GM18526 (cell line): ENCODE measurements at regions not wholly inside any gene's neighbourhood (a gene's known extent, or its start where the extent isn't known, plus 50 kb on each side); places are given as distances from the start of the nearest gene placed in this dataset.

Experiments used
- POLR2A ChIP-seq: IDR thresholded peaks from 3 replicates; pipeline ENCODE4 v1.6.1; 2011; ENCODE audit not compliant: insufficient read length; ENCODE audit errors: extremely low read depth

GRCh38 chr2:241924069-241924908 is 54.8 kb downstream of the RTP5 start:
- TF ChIP-seq POLR2A = no peak

DNA sequence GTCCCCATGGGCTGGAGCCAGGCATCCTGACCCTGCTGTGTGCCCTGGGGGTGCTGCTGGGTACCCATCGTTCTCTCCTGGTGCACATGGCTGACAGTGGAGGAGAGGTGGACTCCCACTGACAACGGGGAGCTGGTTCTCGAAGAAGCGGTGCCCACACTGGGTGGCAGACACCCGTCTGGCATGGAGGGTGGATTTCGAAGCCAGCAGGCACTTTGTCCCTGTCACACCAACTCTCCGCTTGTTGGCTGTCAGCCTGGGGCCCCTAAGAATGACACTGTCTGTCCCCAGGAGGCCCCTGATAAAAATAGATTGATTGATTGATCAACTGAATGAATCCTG is 55.4 kb downstream of the RTP5 start:
- no peak for TF ChIP-seq POLR2A

- no peak for TF ChIP-seq POLR2A
Observed at GRCh38 chr2:241925277-241925676, 55.7 kb downstream of the RTP5 start.

DNA sequence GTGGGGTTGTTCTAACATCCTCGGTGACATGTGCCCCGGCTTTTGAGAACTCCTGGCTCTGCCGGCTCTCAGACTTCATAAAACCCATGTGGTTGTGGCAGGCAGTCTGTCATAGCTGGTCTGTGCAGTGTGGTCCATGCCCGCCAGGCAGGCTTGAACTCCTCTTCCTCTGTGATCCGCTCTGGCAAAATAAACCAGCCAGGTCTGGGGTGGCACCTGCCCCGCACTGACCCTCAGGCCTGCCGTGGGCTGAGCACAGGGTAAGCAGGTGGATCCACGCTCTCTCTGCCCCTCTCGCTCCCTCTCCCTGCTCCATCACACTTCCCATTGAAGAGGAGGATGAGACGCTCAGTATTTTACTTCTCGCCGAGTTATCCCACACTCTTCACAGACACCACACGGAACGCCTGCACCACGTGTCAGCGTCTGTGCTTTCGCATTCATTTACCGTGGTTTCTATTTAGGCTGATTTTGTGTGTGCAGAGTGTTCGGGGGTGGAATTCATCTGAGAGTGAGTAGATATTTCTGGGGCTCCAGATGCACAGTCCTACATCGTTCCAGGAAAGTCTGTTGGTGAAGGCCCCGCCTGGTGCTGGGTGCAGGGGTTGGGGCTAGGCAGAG is 56.4 kb downstream of the RTP5 start:
- TF ChIP-seq POLR2A = no peak

GRCh38 chr2:241926541-241927311 is 57.2 kb downstream of the RTP5 start:
- TF ChIP-seq POLR2A = no peak

- no peak for TF ChIP-seq POLR2A
Observed at GRCh38 chr2:241929551-241930490, 60.3 kb downstream of the RTP5 start.

DNA sequence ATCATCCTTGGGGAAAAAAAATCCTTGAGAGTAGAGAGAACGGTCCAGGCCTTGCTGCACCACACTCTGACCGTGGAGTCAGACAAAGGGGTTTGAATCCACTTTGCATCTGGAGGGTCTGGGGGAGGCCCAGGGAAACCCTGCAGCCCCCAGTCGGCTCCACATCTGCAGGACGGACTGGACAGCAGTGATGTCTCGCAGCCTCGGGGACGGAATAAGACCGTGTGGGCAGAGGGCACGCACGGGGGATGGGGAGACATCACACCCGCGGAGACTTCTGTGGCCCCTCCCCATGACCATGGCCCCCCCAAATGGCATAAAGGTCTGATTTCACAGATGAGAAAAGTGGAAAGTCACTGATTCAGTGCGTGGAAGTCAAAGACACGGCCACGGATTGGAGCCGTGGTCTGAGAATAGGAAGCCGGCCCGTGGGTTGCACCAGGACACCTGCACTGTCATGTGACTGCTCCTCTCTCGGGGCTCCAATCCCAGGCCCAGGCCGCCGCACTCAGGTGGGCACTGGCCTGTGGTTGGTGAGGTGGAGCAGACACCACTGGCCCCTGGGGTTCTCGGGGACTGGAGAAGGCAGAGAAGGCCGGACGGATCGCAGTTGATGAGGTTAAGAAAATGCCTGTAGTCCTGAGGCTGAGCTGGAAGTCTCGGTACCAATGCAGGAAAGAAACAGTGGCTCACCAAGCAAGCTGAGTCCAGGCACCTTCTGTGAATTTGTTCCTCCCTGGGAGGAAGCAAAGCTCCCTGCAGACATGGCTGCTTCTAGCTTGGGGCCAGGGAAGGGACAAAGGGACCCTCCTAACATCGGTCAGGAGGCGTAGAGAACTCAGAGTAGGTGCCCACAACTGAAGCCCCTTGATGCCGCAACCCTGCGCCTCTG is 61.8 kb downstream of the RTP5 start:
- no peak for TF ChIP-seq POLR2A

DNA sequence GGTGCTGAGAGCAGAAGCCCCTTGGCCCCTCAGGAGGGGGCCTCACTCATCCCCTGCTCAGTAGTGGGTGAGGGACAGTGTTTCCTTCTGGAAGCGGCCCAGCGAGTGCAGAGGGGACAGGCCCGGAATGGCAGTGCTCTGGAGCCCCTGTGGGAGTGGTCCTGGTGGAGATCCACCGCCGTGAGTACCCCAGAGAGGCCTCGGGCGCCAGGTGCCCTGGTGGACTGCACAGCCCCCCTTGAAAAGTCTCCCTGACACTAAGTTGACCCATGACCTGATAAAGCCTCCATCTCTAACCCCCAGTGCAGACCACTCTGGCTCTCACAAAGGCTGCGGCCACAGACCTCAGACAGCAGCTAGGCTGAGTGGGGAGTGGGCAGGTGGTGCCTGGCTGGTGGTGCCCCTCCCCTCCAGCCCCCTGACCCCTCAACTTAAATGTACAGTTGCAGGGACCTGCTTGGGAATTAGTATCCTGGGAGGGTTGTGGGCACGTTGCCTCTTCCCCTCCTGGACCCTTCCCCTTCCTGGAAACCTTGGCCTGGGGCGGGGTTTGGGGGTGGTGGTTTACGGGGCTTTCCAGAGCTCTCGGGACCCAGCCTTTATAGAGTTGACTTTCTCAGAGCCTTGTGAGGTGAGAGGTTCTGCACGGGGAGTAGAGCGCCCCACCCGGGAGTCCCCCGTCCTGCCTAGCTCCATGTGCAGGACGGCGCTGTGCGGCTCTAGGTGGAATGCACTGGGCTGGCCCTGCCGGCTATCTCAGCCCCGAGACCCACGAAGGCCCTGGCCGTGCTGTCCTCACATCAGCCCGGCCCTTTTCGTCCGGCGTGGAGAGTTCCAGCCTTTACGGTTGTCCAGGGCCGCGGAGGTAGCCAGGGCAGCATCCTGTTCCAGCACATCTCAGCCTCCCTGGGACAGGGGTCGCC is 62.7 kb downstream of the RTP5 start:
- TF ChIP-seq POLR2A = no peak

DNA sequence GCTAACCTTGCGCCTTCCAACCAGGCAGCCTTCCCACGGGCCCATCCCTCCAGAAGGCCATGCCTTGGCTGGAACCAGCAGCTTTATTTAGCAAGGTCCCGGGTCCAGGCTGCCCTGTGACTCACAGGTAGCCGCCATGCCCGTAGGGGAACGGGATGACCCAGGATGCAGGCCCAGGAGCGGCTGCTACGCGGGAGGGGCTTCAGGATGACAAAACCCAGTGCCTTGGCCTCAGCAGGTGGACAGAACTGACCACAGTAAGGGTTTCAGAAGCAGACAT is 63.3 kb downstream of the RTP5 start:
- TF ChIP-seq POLR2A = no peak

DNA sequence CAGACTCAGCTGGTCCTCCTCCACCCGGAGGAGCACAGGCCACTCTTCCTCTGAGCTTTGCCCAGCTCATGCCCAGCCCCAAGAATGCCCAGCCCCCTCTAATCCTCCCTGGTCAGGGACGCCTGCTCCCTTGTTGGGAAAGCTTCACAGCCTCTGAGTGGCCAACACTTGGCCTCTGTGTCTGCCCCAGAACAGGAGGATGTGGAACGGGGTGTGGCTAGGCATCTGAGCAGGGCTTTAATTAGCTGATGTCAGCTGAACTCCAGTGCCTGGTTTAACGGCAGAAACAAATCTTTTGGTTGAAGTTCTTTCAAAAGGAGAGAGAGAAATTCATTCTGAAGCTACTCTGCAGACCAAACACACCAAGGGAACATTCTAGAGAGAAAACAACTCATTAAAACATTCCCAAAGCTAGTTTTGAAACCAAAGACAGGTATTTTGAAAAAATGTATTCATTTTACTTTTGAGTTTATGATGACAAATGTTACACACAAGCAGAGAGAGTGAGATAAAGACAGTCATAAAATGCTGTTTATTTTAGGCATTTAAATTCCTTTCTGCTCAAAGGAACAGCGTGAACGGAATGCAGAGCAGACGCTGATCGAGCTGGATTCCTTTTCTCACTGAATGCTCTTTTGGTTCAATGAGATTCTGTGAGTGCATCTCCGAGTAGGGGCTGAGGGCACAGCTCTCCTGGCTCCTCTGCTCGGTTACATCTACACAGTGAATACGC is 63.8 kb downstream of the RTP5 start:
- TF ChIP-seq POLR2A = no peak

DNA sequence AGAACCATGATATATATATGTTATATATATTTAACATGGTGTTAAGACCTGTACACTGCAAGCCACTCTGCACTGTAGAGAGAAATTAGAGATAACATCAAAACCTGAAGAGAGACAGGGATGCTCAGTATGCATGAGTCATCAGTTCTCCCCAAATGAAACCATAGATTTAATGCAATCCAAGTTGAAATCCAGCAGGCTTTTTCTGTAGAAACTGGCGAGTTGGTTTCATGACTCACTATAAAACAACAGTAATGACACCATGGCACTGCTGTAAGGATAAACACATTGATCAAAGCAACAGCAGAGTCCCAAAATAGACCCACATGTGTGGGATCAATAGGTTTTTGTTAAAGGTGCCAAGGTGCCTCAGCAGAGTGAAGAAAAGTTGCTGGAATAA is 65.8 kb downstream of the RTP5 start:
- TF ChIP-seq POLR2A = no peak

DNA sequence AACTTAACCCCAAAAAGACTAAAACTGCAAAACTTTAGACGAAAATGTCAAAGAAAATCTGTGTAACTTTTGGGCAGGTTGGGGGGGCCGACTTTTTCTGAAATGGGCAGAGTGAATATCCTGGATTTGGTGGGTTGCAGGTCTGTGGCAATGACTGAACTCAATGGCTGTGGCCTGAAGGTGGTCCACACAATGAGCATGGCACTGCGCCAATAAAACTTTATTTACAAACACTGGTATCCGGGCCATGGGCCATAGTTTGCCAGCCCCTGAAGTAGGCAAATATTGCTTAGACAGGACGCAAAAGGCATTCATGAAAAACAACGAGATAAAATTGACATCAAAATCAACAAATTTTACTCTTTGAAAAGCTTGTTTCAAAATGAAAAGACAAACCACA is 66.2 kb downstream of the RTP5 start:
- no peak for TF ChIP-seq POLR2A

- TF ChIP-seq POLR2A = no peak
Observed at GRCh38 chr2:241936457-241937133, 67.1 kb downstream of the RTP5 start.
